HG03097 (cell line): ENCODE measurements at regions not wholly inside any gene's neighbourhood (a gene's known extent, or its start where the extent isn't known, plus 50 kb on each side); places are given as distances from the start of the nearest gene placed in this dataset.
"Not testable (repeated sequence)": the region's sequence is repeated elsewhere in the genome, so short reads cannot be mapped to it uniquely, and the experiment has no call there.

Experiments used
- ATAC-seq: cut with Tn5 transposase; IDR thresholded peaks from one replicate; pipeline ENCODE4 v1.9.1; 2021; ENCODE audit not compliant: unreplicated experiment, low FRiP score

- no peak for ATAC-seq
These were observed 775.9 kb downstream of the CENPC start for GRCh38 chr4:66769441-66769840.

DNA sequence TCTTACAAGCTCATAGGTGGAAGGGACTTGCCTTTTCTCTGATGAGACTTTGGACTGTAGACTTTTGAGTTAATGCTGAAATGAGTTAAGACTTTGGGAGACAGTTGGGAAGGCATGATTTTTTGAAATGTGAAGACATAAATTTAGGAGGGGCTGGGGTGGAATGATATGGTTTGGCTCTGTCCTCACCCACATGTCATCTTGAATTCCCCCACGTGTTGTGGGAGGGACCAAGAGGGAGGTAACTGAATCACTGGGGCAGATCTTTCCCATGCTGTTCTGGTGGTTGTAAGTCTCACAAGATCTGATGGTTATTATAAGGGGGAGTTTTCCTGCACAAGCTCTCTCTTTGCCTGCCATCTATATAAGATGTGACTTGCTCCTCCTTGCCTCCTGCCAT lies 777.9 kb downstream of the CENPC start:
- no peak for ATAC-seq

DNA sequence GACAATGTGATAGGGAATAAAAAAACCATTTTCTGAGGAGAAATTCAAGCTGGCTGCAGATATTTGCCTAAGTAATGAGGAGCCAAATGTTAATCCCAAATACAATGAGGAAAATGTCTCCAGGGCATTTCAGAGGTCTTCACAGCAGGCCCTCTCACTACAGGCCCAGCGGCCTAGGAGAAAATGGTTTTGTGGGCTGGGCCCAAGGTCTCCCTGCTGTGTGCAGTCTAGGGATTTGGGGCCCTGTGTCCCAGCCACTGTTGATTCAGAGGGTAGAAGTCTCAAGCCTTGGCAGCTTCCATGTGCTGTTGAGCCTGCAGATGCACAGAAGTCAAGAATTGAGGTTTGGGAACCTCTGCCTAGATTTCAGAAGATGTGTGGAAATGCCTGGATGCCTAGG lies 778.7 kb downstream of the CENPC start:
- ATAC-seq, result no peak

DNA sequence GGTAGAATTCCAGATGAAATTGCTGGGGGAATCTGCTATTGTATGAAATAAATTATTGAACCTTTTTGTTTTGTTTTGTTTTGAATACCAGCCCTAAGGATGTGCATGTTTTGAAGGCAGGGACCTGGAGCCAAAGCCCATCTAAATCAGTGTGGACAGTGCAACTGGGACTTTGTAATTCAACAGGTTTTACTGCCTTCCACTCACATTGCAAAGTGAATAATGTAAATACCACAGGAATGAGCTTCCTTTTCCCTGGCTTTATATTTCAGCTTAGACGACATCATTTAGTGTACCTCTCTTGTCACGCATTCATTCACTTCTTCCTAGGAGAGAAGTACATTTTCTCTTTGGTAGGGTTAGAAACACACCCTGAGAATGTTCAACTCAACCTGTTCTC lies 795.0 kb downstream of the CENPC start:
- no peak for ATAC-seq

DNA sequence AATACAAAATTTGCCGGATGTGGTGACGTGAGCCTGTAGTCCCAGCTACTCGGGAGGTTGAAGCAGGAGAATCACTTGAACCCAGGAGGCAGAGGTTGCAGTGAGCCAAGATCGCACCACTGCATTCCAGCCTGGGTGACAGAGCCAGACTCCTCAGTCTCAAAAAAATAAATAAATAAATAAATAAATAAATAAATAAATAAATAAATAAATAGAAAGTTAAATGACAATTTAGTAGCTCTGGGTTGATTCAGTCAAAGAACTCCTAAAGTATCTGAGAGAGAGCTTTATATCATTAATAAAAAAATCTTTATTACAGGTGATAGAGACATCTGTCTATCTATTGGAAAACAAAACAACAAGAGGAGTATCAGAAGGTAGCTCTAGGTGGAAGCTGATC lies 798.4 kb downstream of the CENPC start:
- not testable (repeated sequence) for ATAC-seq

- ATAC-seq, result no peak
These were observed 804.2 kb downstream of the CENPC start for GRCh38 chr4:66741081-66741480.

DNA sequence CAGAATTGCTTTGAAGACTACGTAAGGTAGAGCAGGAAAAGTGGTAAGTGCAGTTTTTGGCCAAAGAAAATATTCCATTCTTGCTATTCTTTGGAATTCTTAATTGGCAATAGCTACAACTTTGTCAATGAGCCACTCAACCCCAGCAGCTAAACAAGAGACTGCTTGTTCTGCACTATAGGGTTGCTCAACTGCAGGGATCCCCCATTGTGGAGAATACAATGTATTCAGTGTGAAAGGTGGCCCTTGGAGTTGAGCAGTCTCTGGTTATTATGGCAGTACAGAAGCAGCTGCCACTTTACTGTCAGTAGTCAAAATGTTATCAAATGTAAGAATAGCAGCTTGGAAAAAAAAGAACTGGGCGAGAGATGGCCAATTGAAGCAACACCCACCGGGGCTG lies 808.7 kb downstream of the CENPC start:
- ATAC-seq, result no peak

DNA sequence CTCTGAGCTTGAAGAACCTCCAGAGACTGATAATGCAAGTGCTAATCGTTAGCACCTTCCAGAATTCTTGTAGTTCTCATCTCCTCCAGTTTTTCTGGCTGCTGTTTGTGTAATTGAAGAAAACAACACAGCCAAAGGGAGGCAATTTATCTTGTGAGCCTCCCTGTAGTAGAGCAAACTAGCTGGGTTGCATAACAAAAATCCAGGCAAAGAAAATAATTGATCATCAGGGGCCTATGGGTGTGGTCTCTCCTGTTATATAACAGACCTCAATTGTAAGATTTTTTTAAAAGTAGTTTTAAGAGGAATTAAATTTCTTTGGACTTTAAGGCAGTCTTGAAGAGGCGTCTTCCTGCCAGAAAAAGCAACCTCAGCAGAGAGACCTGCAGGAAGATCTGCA lies 817.0 kb downstream of the CENPC start:
- ATAC-seq, result no peak

- not testable (repeated sequence) for ATAC-seq
These were observed 832.9 kb downstream of the CENPC start for GRCh38 chr4:66712301-66712921.

DNA sequence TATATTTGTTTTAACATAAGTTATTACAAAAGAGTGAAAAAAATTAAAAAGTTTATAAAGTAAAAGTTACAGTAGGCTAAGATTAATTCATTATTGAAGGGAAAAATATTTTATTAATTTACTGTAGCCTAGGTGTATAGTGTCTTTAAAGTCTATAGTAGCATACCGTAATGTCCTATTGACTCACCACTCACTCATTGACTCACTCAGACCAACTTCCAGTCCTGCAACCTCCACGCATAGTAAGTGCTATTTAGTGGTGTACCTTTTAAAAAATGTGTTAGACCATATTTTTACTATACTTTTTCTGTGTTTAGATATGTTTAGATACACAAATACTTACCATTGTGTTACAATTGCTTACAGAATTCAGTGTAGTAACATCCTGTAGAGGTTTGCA lies 841.1 kb downstream of the CENPC start:
- ATAC-seq, result no peak

DNA sequence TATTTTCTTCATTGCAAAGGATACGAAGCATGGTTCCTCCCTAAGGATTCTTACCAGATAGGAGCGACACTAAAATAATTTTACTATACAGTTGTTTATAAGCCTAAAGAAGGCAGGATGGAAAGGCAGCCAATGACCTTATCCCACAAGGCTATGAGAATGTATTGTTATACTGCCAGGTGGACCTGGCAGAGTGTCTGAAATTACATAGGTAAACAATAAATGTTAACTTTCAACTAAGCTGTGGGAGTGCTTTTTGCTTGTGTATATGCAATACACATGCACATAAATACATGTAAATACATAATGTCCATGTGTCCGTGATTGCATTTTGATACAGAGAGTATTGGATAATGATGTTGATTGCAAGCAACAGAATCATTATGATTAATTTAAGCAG lies 850.6 kb downstream of the CENPC start:
- no peak for ATAC-seq

GRCh38 chr4:66693694-66694093 lies 851.6 kb downstream of the CENPC start:
- ATAC-seq, result no peak

- ATAC-seq, result no peak
These were observed 854.2 kb downstream of the CENPC start for GRCh38 chr4:66691101-66691500.

DNA sequence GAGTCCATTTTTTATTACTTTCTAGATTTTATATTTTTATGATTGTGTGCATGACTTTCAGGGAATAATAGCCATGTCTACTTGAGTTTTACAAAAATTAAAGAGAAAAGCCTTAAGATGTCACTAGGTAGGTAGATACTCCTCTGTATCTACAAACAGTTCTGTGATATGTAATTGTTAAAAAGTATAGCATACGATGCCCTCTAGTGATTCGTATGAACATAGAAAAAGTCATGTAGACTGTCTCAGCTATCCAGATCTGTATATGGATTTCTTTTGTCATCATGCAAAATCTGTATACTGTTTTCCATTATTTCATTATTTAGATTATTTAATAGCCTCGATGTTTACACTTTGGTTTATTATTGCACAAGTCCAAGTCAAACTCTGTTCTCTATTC lies 856.6 kb downstream of the CENPC start:
- ATAC-seq, result no peak

- no peak for ATAC-seq
These were observed 857.8 kb downstream of the CENPC start for GRCh38 chr4:66687459-66687858.

- ATAC-seq, result no peak
These were observed 863.3 kb downstream of the CENPC start for GRCh38 chr4:66681962-66682361.

DNA sequence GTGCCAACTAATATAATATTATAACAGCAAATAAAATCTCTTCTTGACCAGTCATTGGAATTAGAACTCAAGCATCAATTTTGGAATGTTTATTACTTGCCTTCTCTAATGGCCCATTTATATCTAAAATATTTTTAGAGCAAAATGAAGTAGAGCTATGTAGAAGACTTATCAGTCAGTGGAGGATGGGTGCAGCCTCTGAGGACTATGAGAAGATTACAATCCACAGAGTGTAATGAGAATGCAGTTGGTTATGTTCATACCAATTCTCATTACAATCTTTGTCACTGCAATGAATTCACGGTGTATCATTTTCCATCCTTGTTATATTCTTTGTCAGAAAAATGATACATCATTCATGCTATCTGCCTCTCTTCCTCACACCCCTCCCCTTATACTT lies 878.1 kb downstream of the CENPC start:
- ATAC-seq, result no peak

GRCh38 chr4:66662620-66663019 lies 882.7 kb downstream of the CENPC start:
- no peak for ATAC-seq

- ATAC-seq, result no peak
These were observed 886.5 kb downstream of the CENPC start for GRCh38 chr4:66658809-66659208.

DNA sequence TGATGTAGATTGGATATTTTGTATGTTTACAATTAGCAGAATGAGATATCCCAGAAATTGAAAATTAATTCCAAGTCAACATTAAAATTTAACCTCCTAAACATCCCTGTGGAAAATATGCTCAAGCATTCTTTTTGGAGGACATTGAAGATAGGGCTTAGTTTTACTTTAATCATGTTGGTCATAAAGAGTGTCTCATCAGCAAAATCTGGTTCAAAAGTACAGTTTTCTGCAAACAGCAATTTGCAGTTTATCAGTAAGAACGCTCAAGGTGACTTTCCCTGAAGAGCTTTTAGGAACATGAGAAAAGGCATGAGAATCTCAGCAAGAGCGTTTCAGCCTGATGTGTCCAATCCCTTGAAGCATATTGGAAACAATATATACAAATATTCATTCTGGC lies 889.8 kb downstream of the CENPC start:
- no peak for ATAC-seq

- no peak for ATAC-seq
These were observed 891.4 kb downstream of the CENPC start for GRCh38 chr4:66653937-66654336.

- no peak for ATAC-seq
These were observed 896.1 kb downstream of the CENPC start for GRCh38 chr4:66649236-66649635.

GRCh38 chr4:66647926-66648325 lies 897.4 kb downstream of the CENPC start:
- ATAC-seq, result no peak
